Activated T-cell treated with anti-CD3 and anti-CD28 coated beads, Interleukin-2, amount 50 U/mL, for 48 hours (primary cell): ENCODE measurements at regions not wholly inside any gene's neighbourhood (a gene's known extent, or its start where the extent isn't known, plus 50 kb on each side); places are given as distances from the start of the nearest gene placed in this dataset.
"Not testable (repeated sequence)": the region's sequence is repeated elsewhere in the genome, so short reads cannot be mapped to it uniquely, and the experiment has no call there.

ENCODE experiments used
- DNase-seq, 2 experiments: peaks; one replicate each; pipeline ENCODE4 v3.0.0-alpha.2; 2020

DNA sequence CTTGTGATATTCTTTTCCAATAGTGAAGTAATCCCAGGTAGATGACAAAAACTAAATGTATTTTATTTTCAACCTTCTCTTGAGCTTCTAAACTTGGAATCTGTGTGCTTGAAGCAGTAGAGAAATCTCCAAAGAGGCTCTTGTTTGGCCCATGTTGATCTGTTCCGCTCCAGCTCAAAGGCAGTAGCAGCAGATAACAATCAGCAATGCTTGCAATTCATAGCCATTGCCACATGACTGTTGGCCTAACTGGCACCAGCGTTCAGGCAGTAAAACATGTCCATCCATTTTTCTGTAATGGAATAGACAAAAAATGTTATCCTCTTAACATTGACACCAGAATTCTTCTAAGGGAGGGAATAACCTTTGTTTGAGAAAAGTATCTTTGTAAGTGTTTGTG, 270.7 kb upstream of the MSX2 start:
- DNase-seq: no peak

DNA sequence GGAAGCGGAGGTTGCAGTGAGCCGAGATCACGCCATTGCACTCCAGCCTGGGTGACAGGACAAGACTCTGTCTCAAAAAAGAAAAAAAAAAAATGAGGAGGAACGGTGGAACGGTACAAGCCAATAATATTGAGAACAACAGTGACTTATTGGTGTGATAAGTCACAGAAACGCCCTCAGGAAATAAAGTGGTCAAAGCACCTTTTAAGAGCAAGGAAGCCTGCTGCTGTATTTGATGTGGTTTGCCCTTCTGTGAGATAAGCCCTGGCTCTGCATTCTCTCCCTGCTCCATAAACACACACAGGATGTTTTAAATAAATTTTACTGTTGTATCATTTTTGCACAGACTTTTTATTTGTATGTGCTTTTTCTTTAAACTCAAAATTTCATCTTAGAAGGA, 269.9 kb upstream of the MSX2 start:
- DNase-seq: no peak

DNA sequence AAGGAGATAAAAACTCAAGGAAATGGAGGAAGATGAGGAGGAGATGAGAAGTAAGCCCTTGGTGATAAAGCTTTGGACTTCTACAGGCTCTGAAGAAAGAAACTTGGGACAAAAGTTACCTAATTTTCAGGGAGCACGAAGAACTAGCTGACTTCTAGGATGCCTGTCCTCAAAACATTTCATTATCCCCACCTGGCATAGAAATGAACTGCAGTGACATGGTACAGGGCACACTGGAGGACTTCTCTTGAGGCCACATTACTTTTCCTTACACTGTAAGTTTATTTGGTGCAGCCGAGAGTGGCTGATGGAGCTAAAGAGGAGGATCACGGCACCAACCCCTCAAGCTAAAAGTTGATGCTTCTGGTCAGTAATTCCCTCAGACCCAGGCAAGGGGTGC, 269.5 kb upstream of the MSX2 start:
- DNase-seq: no peak

DNA sequence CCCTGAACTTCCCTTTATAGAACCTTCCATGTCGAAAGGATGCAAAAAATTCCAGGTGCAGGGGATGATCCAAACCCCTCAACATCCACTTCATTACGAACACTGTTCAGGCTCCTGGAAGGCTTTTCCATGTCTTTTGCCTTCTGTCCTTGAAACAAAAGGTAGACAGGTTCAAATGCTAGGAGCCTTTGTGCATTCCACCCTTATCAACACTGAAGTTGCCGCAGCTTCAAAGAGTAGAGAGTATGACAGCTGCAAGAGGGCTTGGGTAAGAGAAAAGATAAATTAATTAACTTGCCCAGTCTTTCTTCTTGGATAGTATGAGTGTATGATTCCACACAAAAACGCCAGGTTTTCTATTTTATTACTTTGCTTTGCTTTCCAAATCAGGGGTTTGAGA, 269.1 kb upstream of the MSX2 start:
- DNase-seq: no peak

DNA sequence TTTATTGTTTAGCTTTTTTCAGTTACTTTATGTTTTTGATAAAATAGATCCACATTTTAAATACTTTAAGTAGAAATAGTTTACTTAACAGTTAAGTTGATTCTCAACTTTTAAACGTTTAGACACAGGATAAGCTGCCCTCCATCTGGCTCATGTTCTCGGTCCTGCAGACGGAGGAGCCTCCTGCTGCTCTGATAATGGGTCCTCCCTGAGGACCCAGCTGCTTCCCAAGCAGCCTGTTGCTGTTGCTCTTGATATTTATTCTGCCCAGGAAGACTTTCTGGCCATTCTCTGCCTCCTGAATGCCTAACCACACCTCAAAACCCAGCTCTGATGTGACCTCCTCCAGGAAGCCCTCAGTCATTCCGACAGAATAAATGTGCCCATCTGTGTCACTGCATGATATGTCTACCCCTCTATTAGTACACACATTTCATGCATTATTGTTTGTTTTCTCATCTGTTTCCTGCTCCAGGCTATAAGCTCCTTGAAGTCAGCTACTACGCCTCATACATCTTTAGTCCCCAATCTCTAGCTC, 267.2 kb upstream of the MSX2 start:
- DNase-seq: no peak

DNA sequence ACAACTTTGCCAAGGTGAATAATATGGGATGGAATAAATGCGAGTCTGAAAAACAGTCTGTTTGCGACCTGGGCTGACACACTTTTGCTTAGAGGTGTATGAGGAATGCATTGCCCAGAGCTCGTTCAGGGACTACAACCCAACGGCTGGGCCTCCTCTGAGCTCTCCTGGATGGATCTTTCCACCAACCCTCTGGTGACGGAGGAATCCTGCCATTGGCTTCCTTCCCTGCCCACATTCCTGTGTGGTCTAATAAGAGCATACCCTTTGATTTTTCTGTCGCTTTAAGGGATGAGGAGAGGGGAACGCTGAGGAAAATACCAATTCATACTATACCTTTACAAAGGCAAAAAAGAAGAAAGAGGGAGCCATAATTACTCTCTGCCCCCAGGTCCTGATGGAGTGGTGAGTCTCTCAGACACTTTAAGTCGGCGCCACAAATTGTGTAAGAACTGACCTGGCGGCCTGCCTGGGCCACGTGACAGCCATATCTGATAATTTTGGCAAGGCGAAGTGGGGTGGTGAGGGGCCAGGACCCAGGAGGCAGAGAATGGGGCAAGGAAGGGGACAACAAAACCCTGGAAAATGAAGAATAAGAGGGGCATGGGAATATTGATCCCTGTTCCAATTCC, 265.2 kb upstream of the MSX2 start:
- no peak for DNase-seq

DNA sequence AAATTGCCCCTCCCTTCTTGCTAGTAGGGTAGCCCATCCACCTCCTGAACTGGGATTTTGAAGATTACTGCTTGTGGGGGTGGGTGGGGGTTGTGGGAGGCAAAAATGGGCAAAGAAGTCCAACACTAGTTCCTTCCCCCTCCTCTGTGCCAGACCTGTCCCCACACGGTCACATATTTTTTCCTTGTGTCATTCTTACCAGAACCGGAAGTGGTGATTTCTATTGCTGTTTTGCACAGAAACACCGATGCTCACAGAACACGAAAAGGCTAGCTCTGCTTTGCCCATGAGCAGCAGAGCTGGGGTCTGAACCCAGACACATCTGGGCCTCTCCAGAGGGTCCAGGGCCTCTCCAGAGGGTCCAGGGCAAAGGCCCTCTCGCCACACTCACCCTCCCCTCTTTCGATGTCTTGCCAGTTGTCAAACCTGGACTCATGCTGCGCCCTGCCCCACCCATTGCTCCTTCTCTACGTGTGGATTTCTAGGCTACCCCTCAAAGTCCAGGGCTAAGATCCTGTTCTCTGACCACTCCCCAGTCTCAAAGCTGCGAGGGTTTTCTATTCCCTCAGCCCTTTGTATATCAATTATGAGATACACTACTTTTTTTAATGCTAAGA, 264.4 kb upstream of the MSX2 start:
- DNase-seq: no peak

DNA sequence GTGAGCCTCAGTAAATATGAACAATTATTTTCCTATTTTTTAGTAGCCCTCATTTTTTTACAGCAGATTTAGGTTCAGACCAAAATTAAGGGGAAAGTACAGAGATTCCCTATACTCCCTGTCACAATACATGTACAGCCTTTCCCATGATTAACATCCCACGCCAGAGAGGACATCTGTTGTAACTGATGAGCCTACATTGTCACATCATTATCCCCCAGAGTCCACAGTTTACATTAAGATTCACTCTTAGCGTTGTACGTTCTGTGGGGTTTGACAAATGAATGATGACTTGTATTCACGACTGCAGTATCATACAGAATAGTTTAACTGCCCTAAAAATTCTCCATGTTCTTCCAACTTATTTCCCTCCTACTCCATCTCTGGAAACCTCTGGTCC, 262.3 kb upstream of the MSX2 start:
- no peak for DNase-seq

DNA sequence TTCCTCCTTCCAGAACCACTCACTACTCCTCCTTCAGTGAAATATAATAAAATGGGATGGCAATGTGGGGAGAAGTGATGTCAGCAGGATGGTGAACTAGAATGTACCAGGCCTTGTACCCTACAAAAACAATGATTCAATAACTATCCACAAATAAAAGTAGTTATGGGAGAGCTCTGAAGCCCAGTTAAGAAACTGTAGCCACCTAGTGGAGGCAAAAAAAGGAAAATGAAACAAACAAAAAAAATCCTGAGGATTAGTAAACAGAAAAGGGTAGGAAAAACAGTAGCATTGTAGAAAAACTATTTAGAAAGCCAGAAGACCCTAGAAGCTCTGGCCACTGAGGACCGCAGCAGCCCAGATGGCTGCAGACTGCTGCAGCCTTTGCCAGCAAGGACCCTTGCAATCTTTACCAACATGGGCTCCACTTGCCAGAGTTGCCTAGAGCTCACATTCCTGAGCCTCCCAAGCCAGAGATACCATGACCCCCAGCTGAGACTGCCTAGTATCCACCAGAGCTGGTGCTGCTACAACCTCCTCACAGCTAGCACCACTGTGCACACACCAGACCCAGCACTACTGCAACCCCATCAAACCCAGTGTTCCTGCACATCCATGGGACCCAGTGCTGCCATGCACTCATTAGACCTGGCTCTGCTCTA, 259.7 kb upstream of the MSX2 start:
- no peak for DNase-seq

DNA sequence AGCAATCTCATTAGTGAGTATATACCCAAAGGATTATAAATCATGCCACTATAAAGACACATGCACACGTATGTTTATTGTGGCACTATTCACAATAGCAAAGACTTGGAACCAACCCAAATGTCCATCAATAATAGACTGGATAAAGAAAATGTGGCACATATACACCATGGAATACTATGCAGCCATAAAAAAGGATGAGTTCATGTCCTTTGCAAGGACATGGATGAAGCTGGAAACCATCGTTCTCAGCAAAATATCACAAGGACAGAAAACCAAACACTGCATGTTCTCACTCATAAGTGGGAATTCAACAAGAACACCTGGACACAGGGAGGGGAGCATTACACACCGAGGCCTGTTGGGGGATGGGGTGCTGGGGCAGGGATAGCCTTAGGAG, 252.9 kb upstream of the MSX2 start:
- not testable (repeated sequence) for DNase-seq

DNA sequence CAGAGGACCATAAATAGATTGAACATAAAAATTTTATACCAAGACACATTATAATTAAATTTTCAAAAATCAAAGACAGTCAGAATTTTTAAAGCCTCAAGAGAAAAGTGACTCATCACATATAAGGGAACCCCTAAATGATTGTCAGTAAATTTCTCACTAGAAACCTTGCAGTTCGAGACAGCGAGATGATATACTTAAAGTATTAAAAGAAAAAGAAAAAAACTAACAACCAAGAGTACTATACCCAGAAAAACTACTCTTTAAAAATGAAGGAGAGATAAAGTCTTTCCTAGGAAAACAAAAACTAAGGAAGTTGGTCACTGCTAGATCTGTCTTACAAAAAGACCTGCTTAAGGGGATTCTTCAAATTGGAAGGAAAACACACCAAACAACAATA, 251.4 kb upstream of the MSX2 start:
- DNase-seq: no peak

DNA sequence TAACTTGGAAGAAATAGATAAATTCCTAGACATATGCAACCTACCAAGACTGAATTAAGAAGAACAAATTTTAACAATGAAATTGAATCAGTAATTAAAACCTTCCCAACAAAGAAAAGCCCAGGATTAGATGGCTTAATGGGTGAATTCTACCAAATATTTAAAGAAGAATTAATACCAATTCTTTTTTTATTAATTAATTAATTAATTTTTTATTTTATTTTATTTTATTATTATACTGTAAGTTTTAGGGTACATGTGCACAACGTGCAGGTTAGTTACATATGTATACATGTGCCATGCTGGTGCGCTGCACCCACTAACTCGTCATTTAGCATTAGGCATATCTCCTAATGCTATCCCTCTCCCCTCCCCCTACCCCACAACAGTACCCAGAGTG, 248.4 kb upstream of the MSX2 start:
- DNase-seq: not testable (repeated sequence)

DNA sequence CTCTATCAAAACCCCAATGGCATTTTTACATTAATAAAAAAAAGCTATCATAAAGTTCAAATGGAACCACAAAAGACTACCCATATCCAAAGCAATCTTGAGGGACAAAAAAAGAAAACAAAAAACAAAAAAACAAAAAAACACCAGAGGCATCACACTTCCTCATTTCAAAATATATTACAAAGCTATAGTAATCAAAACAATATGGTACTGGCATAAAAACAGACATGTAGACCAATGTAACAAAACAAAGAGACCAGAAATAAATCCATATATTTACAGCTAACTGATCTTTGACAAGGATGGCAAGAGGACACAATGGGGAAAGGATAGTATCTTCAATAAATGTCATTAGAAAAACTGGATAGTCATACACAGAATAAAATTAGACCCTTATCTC, 245.1 kb upstream of the MSX2 start:
- no peak for DNase-seq

DNA sequence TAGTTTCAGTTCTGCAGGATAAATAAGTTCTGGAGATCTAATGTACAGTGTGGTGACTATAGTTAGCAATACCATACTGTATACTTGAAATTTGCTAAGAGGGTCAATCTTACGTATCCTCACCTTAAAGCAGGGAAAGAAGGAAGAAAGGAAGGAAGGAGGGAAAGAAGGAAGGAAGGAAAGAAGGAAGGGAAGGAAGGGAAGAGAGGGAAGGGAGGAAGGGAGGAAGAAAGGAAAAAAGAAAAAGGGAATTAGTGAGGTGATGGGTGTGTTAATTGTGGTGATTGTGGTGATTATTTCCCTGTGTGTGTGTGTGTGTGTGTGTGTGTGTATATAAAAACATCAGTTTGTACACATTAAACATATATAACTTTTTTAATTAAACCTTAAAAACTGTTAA, 242.6 kb upstream of the MSX2 start:
- DNase-seq: no peak

DNA sequence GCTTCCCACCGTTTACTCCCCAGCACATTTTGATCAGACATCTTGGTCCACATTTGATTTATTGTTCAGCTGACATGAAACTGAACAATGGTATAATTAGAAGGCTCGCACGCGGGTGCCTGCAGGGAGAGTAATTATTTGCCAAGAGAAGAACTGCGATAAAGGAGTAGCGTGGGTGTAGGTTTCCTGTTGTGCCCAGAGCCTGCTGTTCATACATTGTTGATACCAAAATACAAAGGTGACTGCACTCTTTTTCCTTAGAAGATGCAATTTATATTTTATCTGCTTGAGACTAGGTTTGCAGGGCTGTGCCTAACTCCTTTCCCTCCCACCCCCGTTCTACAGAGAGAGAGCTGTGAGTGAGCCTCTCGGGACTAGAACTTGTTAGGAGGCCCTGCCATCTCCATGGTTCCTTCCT, 241.8 kb upstream of the MSX2 start:
- no peak for DNase-seq

DNA sequence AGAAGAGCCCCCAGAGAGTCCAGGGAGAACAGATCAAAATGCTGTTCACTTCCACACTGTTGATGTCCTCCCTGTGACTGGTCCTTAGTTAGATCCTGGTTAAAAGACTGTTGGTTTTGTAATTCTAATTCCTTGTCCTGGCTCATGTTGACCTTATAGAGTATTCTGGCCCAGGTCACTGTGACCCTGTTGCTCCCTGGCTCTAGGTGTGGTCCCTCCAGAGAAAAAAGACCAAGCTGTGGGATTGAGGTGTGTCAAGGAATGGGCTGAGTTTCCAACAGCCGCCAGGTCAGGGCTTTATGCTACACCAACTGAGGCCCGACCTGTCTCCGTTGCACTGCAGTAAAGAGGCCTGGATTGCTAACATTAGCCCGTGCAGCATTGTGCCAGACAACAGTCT, 241.0 kb upstream of the MSX2 start:
- DNase-seq: no peak

DNA sequence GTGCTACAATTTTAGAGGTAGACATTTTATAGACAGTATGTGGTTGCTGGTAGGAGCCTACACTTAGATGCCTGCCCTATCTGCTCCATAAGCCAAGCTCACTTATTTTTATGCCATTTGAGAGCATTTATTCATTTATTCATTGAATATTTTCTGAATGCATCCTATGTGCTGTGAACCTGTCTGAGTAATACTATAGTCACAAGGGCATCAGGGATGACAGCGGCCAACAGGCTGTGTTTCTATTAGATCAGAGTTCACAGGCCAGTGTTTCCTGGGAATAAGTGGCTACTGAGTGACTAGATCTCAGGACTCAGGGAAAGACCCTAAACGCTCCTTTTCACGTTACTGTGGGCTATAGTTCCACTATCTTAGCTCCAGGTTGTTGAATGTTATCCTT, 235.2 kb upstream of the MSX2 start:
- DNase-seq: no peak

DNA sequence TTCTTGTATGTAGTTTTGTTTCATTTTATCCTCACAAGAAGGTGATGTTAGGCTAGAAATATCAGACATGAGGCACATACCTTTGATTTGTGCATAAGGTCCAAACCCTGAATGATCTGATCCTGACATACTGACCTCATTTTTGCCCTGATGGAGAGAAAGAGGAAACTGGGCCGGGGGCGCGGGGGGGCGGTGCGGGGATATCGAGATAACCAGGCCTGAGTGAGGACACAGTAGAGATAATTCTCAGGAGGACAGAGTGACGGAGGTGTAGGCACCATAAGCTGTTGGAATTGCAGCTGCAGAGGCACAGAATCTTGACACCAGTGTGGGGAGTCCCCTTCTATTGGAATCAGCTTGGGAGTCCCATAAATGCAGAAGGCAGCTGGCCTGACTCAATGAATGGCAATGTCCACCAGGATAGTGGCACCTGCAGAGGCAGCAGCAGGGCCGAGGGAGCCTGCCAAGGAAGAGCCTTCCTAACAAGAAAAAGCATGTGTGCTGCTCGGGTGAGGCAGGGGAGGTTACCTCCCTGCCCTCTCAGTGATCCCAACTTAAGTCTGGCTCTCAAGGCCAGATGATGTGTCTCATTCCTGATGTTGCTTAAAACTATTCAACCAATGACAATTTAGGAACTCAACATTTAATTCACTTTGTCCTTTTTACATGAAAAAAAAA, 234.3 kb upstream of the MSX2 start:
- no peak for DNase-seq

DNA sequence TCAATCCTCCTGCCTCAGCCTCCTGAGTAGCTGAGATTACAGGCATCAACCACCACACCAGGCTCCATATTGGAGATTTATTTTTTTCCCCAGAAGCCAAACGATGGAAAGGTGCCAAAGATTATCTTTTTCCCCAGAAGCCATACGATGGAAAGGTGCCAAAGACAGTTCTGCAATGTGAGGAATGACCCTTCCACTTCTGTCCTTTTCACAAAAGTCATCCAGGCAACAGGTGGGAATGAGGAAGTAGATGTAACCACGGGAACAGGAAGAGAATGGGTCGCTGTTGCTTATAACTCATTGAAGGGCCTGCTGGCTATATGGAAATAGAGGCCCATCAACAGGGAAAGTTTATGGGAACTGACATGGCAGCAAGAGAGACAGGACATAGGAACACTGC, 233.7 kb upstream of the MSX2 start:
- no peak for DNase-seq

DNA sequence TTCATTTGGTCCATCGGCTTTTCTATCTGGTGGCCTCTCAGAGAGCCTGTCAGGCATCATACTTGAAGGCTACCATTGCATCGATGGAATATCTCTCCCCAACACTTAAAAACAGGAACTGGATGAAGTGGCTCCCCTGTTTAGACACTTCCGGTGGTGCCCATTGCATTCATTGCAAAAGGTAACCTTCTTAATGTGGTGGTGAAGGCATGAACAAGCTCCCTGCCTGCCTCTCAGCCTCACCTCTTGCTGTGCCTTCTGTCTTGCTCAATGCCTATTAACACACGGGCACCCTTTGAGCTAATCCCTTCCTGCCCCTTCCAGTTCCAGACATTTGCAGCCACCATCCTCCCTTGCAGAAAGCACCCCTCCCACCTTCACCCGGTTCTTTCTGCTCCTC, 233.1 kb upstream of the MSX2 start:
- no peak for DNase-seq

DNA sequence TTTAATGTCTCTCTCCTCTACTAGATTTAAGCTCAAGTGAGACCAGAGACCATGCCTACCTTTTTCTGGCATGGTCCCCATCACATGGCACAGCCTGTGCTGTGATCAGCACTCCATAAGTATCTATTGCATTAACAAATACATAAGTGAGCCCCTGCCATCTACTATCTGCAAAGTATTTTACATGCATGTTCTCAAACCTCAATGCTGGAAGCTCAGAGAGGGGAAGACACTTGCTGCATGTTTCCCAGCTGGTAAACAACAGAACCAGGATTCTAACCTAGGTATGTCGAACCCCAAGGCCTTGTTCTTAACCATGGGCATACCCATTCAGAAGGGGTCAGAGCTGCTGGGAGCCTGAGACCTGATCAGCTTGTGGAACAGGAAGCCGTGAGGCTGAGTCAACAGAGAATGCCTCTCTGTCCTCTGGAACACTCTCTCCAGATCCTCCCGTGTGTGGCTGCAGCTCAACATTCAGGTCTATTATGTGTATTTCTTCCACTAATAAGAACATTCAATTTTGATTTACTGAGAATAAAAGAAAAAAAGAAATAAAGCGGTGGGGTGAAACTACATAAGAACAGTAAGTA, 232.5 kb upstream of the MSX2 start:
- no peak for DNase-seq

DNA sequence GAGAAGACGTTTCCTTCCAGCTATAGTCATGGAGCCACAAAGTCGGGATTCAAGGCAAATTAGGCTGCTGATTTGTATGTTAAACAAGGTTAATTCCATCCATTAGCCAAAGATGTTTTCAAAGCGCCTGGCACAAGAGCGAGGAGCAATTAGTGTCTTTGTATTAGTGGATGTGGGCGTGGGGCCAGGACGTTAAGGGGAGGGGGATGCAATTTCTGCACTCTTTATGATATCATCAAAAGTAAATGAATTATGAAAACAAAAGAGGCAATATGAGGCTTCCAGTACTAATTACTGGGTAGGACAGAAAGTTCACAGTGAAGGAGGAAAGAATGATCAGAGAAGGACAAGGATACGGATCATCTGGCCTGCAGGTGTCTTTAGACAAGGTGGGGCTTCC, 230.9 kb upstream of the MSX2 start:
- DNase-seq: no peak

DNA sequence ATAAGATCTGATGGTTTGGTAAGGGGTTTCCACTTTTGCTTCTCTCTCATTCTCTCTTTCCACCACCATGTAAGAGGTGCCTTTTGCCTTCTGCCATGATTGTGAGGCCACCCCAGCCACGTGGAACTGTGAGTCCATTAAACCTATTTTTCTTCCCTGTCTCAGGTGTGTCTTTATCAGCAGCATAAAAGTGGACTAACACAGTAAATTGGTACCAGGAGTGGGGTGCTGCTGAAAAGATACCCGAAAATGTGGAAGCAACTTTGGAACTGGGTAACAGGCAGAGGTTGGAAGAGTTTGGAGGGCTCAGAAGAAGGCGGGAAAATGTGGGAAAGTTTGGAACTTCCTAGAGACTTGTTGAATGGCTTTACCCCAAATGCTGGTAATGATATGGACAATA, 226.4 kb upstream of the MSX2 start:
- not testable (repeated sequence) for DNase-seq

DNA sequence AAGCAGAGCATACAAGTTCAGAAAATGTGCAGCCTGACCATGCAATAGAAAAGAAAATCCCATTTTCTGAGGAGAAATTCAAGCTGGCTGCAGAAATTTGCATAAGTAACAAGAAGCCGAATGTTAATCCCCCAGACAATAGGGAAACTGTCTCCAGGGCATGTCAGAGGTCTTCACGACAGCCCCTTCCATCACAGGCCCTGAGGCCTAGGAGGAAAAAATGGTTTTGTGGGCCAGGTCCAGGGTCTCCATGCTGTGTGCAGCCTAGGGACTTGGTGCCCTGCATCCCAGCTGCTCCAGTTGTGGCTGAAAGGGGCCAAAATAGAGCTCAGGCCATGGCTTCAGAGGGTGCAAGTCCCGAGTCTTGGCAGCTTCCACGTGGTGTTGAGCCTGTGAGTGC, 225.8 kb upstream of the MSX2 start:
- DNase-seq: not testable (repeated sequence)
